ENCODE measurements at regions not wholly inside any gene's neighbourhood (a gene's known extent, or its start where the extent isn't known, plus 50 kb on each side); places are given as distances from the start of the nearest gene placed in this dataset.

DNA sequence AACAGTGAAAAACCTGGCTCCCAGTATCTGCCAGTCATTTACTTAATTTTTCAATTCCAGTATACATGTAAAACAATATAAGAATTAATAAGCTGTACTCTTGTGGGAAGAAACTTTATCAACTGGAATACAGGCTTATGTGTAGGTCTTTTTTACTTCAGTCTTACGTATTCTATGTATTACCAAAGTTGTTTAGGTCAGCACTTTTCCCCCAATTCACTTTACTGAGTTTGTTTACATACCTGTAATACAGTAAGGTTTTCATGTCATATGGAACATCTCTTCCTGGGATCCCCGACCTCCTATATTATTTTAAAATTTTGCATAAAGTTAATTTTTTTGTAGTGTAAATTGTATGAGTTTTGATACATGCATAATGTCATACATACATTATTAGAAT is 181.8 kb upstream of the OLFM3 start:
- Histone ChIP-seq H3K79me2 (no peaks in the 10 kb centered on the region), H2AFZ (no peak overlapping the region), H3K4me3 (no peak overlapping the region), H3K36me3 (replicated peaks; ENCODE audit: insufficient read depth, low read depth) (no peaks in the 10 kb centered on the region), H3K4me1 (ENCODE audit: insufficient read depth) (no peaks in the 10 kb centered on the region), H3K4me2 (no peak overlapping the region), H3K27me3 (no peaks in the 10 kb centered on the region), H3K27ac (no peak overlapping the region), H4K20me1 (ENCODE audit: insufficient read depth, poor library complexity, severe bottlenecking) (no peaks in the 10 kb centered on the region), H3K9me3 (ENCODE audit: low read depth) (no peaks in the 10 kb centered on the region), H3K9me2 (replicated peaks; ENCODE audit: insufficient read depth) (no peaks in the 10 kb centered on the region)
- no peak for DNase-seq (ENCODE audit: low spot score)
- WGBS (ENCODE audit: low lambda C conversion rate, missing lambda C conversion rate): 78% methylated on average over 2 of the region's 2 CpGs
- TF ChIP-seq EZH2phosphoT487 (IDR thresholded peaks at IDR 0.05; ENCODE audit: low read depth, severe bottlenecking, unreplicated experiment) (no peak), EZH2 (IDR thresholded peaks at IDR 0.05; ENCODE audit: borderline replicate concordance) (no peak)
- TF ChIP-seq, protein P1, sequence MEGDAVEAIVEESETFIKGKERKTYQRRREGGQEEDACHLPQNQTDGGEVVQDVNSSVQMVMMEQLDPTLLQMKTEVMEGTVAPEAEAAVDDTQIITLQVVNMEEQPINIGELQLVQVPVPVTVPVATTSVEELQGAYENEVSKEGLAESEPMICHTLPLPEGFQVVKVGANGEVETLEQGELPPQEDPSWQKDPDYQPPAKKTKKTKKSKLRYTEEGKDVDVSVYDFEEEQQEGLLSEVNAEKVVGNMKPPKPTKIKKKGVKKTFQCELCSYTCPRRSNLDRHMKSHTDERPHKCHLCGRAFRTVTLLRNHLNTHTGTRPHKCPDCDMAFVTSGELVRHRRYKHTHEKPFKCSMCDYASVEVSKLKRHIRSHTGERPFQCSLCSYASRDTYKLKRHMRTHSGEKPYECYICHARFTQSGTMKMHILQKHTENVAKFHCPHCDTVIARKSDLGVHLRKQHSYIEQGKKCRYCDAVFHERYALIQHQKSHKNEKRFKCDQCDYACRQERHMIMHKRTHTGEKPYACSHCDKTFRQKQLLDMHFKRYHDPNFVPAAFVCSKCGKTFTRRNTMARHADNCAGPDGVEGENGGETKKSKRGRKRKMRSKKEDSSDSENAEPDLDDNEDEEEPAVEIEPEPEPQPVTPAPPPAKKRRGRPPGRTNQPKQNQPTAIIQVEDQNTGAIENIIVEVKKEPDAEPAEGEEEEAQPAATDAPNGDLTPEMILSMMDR (IDR thresholded peaks at IDR 0.05; ENCODE audit: poor library complexity): no peak

DNA sequence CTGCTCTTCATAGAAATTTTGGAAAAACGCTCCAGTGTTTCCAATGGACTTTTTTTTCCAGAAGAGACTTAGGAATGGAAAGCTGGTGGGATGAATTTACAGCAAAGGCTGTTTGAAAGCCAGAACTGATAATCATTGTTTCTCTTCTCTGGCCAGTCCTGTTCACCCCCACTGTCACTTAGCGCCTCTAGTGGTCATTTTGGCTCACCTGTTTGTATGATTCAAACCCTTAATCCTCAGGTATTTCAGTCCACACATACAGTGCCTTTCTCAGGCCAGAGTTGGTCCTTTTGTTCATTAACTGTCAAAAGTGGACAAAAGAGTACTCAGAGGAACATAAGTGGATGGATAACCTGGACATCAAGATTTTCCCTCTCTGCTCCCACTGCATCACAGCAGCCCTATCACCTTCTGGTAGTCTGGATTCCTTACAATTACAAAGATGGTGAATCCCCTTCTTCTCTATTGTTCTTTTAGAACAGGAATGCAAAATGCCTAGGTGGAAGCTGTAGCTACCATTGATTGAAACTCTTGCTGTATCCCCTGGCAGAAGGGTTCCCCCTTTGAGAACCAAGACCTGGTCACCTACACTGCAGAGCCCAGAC is 177.6 kb upstream of the OLFM3 start:
- TF ChIP-seq, protein P1 (IDR thresholded peaks at IDR 0.05; ENCODE audit: poor library complexity): peak; percentile 38
- no peak for TF ChIP-seq EZH2 (IDR thresholded peaks at IDR 0.05; ENCODE audit: borderline replicate concordance)
- H2AFZ ChIP-seq: no peak overlapping the region
- H3K79me2 ChIP-seq: no peaks in the 10 kb centered on the region
- H3K27me3 ChIP-seq: no peaks in the 10 kb centered on the region
- H3K36me3 ChIP-seq (replicated peaks; ENCODE audit: insufficient read depth, low read depth): no peaks in the 10 kb centered on the region
- H3K4me3 ChIP-seq: no peak overlapping the region
- H3K9me3 ChIP-seq (ENCODE audit: low read depth): no peaks in the 10 kb centered on the region
- H3K27ac ChIP-seq: no peak overlapping the region
- no peaks in the 10 kb centered on the region for H3K9me2 ChIP-seq (replicated peaks; ENCODE audit: insufficient read depth)
- no peak overlapping the region for H3K4me2 ChIP-seq
- 22% methylated on average over 2 of the region's 2 CpGs for WGBS (ENCODE audit: low lambda C conversion rate, missing lambda C conversion rate)
- DNase-seq (ENCODE audit: low spot score): peak; percentile 39
- no peaks in the 10 kb centered on the region for H4K20me1 ChIP-seq (ENCODE audit: insufficient read depth, poor library complexity, severe bottlenecking)
- no peaks in the 10 kb centered on the region for H3K4me1 ChIP-seq (ENCODE audit: insufficient read depth)

DNA sequence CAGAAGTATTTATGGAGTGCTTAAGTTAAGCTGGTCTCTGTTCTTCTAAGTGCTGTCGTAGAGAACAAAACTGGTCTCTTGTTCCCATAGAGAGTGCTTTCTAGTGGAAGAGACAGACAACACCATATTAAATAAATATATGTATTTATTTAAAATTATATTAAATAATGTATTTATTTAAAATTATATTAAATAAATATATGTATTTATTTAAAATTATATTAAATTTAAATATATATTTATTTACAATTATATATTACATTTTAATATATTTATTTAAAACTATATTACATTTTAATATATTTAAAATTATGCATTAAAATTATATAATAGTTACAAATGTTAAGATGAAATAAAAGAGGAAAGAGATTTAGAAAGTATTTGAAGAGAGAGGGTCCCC is 175.5 kb upstream of the OLFM3 start:
- Histone ChIP-seq H3K9me3 (ENCODE audit: low read depth) (no peaks in the 10 kb centered on the region), H3K27me3 (no peaks in the 10 kb centered on the region), H3K9me2 (replicated peaks; ENCODE audit: insufficient read depth) (no peaks in the 10 kb centered on the region), H3K36me3 (replicated peaks; ENCODE audit: insufficient read depth, low read depth) (no peaks in the 10 kb centered on the region), H3K4me2 (no peak overlapping the region), H3K4me3 (no peak overlapping the region), H2AFZ (no peak overlapping the region), H3K27ac (no peak overlapping the region), H3K4me1 (ENCODE audit: insufficient read depth) (no peaks in the 10 kb centered on the region), H3K79me2 (no peaks in the 10 kb centered on the region), H4K20me1 (ENCODE audit: insufficient read depth, poor library complexity, severe bottlenecking) (no peaks in the 10 kb centered on the region)
- TF ChIP-seq, protein P1 (IDR thresholded peaks at IDR 0.05; ENCODE audit: poor library complexity): no peak
- TF ChIP-seq EZH2 (IDR thresholded peaks at IDR 0.05; ENCODE audit: borderline replicate concordance): no peak
- no peak for TF ChIP-seq EZH2phosphoT487 (IDR thresholded peaks at IDR 0.05; ENCODE audit: low read depth, severe bottlenecking, unreplicated experiment)
- no peak for DNase-seq (ENCODE audit: low spot score)
- WGBS (ENCODE audit: low lambda C conversion rate, missing lambda C conversion rate): 87% methylated on average over 1 of the region's 1 CpG

DNA sequence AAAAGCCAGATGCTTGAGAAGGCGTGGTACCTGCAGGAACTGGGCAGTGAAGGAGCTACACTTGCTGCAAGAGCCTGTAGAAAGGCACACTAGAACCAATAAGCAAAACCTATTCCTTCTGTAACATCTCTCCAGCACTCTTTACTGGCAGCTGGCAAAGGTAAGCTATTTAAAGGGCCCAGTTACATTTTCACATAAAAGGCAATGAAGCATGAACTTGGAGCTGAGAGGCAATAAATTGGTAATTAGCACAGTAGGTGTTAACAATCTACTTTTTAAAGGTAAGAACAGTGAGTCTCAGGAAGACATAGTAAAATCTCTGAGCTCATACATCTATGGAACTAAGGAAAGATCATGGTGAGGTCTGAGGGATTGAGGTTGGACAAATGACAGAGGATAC is 167.1 kb upstream of the OLFM3 start:
- H3K79me2 ChIP-seq: no peaks in the 10 kb centered on the region
- H3K27ac ChIP-seq: no peak overlapping the region
- H3K4me3 ChIP-seq: no peak overlapping the region
- no peaks in the 10 kb centered on the region for H3K9me2 ChIP-seq (replicated peaks; ENCODE audit: insufficient read depth)
- H3K4me1 ChIP-seq (ENCODE audit: insufficient read depth): no peaks in the 10 kb centered on the region
- H3K4me2 ChIP-seq: no peak overlapping the region
- no peaks in the 10 kb centered on the region for H3K9me3 ChIP-seq (ENCODE audit: low read depth)
- H2AFZ ChIP-seq: no peak overlapping the region
- no peak for DNase-seq (ENCODE audit: low spot score)
- TF ChIP-seq EZH2phosphoT487 (IDR thresholded peaks at IDR 0.05; ENCODE audit: low read depth, severe bottlenecking, unreplicated experiment) (no peak), EZH2 (IDR thresholded peaks at IDR 0.05; ENCODE audit: borderline replicate concordance) (no peak)
- TF ChIP-seq, protein P1 (IDR thresholded peaks at IDR 0.05; ENCODE audit: poor library complexity): no peak
- no peaks in the 10 kb centered on the region for H4K20me1 ChIP-seq (ENCODE audit: insufficient read depth, poor library complexity, severe bottlenecking)
- H3K36me3 ChIP-seq (replicated peaks; ENCODE audit: insufficient read depth, low read depth): no peaks in the 10 kb centered on the region
- 64% methylated on average over 1 of the region's 1 CpG for WGBS (ENCODE audit: low lambda C conversion rate, missing lambda C conversion rate)
- H3K27me3 ChIP-seq: no peaks in the 10 kb centered on the region
